ENCODE measurements at regions not wholly inside any gene's neighbourhood (a gene's known extent, or its start where the extent isn't known, plus 50 kb on each side); places are given as distances from the start of the nearest gene placed in this dataset.

DNA sequence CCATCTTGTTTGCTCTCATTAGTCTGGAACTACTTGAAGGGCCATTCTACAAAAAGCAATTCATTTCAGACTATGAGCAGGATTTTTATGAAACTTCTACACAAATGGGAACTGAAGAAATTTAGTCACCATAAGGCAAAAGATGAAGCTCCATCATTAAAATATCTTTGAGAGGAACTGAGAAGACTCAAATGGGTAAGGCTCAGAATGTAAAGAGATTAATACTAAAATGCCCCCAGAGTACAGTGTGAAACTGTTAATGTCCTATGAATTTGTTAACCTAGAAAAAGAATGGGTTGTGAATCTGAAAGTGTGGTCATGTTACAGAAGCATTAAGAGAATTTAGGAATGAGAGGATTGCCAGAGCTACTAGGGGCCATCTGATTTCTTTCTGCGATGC lies 77.9 kb upstream of the SLC7A11 start:
- H3K27ac ChIP-seq (ENCODE audit: low read length): no peak overlapping the region
- no peaks in the 10 kb centered on the region for H3F3A ChIP-seq (ENCODE audit: insufficient read depth, low read length)
- H3K27me3 ChIP-seq (replicated peaks; ENCODE audit: insufficient read depth, low read length): no peaks in the 10 kb centered on the region
- no peaks in the 10 kb centered on the region for H3K9me3 ChIP-seq (replicated peaks; ENCODE audit: insufficient read depth, low read length)
- no peak for DNase-seq
- H3K79me2 ChIP-seq (ENCODE audit: low read length): no peaks in the 10 kb centered on the region
- H4K20me1 ChIP-seq (ENCODE audit: insufficient read depth, low read length): no peaks in the 10 kb centered on the region
- H3K4me2 ChIP-seq (ENCODE audit: low read depth, low read length): no peak overlapping the region
- H3K4me1 ChIP-seq (ENCODE audit: low read length): no peaks in the 10 kb centered on the region
- TF ChIP-seq EZH2 (optimal IDR thresholded peaks at IDR 0.05; ENCODE audit: low read depth, low read length) (no peak), EZH2phosphoT487 (IDR thresholded peaks at IDR 0.05; ENCODE audit: low read length) (no peak)
- TF ChIP-seq, protein P1, sequence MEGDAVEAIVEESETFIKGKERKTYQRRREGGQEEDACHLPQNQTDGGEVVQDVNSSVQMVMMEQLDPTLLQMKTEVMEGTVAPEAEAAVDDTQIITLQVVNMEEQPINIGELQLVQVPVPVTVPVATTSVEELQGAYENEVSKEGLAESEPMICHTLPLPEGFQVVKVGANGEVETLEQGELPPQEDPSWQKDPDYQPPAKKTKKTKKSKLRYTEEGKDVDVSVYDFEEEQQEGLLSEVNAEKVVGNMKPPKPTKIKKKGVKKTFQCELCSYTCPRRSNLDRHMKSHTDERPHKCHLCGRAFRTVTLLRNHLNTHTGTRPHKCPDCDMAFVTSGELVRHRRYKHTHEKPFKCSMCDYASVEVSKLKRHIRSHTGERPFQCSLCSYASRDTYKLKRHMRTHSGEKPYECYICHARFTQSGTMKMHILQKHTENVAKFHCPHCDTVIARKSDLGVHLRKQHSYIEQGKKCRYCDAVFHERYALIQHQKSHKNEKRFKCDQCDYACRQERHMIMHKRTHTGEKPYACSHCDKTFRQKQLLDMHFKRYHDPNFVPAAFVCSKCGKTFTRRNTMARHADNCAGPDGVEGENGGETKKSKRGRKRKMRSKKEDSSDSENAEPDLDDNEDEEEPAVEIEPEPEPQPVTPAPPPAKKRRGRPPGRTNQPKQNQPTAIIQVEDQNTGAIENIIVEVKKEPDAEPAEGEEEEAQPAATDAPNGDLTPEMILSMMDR (IDR thresholded peaks at IDR 0.05; ENCODE audit: low read length): no peak
- H2AFZ ChIP-seq (ENCODE audit: low read length): no peak overlapping the region
- no peaks in the 10 kb centered on the region for H3K36me3 ChIP-seq (replicated peaks; ENCODE audit: insufficient read depth, low read length)
- H3K4me3 ChIP-seq (ENCODE audit: low read length): no peak overlapping the region
- H3K9ac ChIP-seq (ENCODE audit: low read length): no peak overlapping the region
- no peaks in the 10 kb centered on the region for H3K9me2 ChIP-seq (replicated peaks; ENCODE audit: insufficient read depth, low read length)

DNA sequence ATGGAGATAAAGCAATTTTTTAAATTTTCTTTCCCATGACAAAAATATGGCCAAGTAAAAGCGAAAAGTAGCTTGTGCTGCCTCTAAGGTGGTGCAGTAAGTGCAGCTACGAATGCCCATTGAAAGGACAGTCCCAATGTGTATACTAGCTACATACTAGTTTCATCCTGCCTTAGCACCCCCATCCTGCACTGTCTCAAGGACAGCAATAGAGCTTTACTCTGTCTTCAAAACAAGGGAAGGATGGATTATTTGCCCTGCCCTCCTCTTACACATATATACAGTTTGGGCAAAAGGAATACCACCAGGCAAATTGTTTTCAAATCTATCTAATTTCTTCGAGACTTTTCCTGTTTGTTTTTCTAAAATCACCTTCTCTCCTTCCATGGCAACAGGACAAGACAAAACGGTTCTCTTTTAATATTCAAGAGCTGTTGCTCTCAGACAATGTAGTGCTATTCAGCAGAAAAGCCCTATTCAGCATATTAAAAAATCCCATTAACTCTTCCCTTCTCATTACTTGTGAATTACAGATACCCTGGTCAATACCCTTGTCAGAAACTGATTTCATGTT lies 75.1 kb upstream of the SLC7A11 start:
- DNase-seq: no peak
- Histone ChIP-seq H4K20me1 (ENCODE audit: insufficient read depth, low read length) (no peaks in the 10 kb centered on the region), H3K9me3 (replicated peaks; ENCODE audit: insufficient read depth, low read length) (no peaks in the 10 kb centered on the region), H3K79me2 (ENCODE audit: low read length) (no peaks in the 10 kb centered on the region), H3K27me3 (replicated peaks; ENCODE audit: insufficient read depth, low read length) (no peaks in the 10 kb centered on the region), H2AFZ (ENCODE audit: low read length) (no peak overlapping the region), H3K4me2 (ENCODE audit: low read depth, low read length) (no peak overlapping the region), H3K4me3 (ENCODE audit: low read length) (no peak overlapping the region), H3K27ac (ENCODE audit: low read length) (no peak overlapping the region), H3F3A (ENCODE audit: insufficient read depth, low read length) (no peaks in the 10 kb centered on the region), H3K9ac (ENCODE audit: low read length) (no peak overlapping the region), H3K36me3 (replicated peaks; ENCODE audit: insufficient read depth, low read length) (no peaks in the 10 kb centered on the region), H3K4me1 (ENCODE audit: low read length) (no peaks in the 10 kb centered on the region), H3K9me2 (replicated peaks; ENCODE audit: insufficient read depth, low read length) (no peaks in the 10 kb centered on the region)
- TF ChIP-seq, protein P1 (IDR thresholded peaks at IDR 0.05; ENCODE audit: low read length): no peak
- TF ChIP-seq EZH2 (optimal IDR thresholded peaks at IDR 0.05; ENCODE audit: low read depth, low read length) (no peak), EZH2phosphoT487 (IDR thresholded peaks at IDR 0.05; ENCODE audit: low read length) (no peak)

DNA sequence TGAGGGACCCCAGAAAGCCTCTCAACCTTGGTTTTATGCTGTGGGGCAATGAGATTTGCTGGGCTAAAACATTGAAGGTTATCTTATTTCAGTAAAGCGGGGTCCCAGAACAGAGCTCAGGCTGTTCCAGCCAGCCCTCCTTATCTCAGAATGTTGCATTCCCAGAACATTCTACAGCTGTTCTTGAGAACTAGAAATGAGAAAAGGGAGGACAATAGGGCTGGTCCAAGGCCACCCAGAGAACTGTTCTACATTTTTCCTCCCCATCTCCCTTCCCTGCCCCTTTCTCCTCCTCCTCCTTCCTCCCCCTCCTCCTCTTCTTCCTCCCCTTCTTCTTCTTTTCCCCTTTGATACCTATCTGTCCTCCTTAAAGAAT lies 70.4 kb upstream of the SLC7A11 start:
- no peak overlapping the region for H3K9ac ChIP-seq (ENCODE audit: low read length)
- no peak for DNase-seq
- H3K79me2 ChIP-seq (ENCODE audit: low read length): no peaks in the 10 kb centered on the region
- no peak overlapping the region for H3K4me2 ChIP-seq (ENCODE audit: low read depth, low read length)
- TF ChIP-seq, protein P1 (IDR thresholded peaks at IDR 0.05; ENCODE audit: low read length): no peak
- TF ChIP-seq EZH2phosphoT487 (IDR thresholded peaks at IDR 0.05; ENCODE audit: low read length): no peak
- TF ChIP-seq EZH2 (optimal IDR thresholded peaks at IDR 0.05; ENCODE audit: low read depth, low read length): no peak
- H4K20me1 ChIP-seq (ENCODE audit: insufficient read depth, low read length): no peaks in the 10 kb centered on the region
- no peaks in the 10 kb centered on the region for H3K27me3 ChIP-seq (replicated peaks; ENCODE audit: insufficient read depth, low read length)
- no peak overlapping the region for H3K27ac ChIP-seq (ENCODE audit: low read length)
- no peaks in the 10 kb centered on the region for H3K9me3 ChIP-seq (replicated peaks; ENCODE audit: insufficient read depth, low read length)
- H2AFZ ChIP-seq (ENCODE audit: low read length): no peak overlapping the region
- no peaks in the 10 kb centered on the region for H3K36me3 ChIP-seq (replicated peaks; ENCODE audit: insufficient read depth, low read length)
- H3K9me2 ChIP-seq (replicated peaks; ENCODE audit: insufficient read depth, low read length): no peaks in the 10 kb centered on the region
- no peak overlapping the region for H3K4me3 ChIP-seq (ENCODE audit: low read length)
- H3F3A ChIP-seq (ENCODE audit: insufficient read depth, low read length): no peaks in the 10 kb centered on the region
- no peaks in the 10 kb centered on the region for H3K4me1 ChIP-seq (ENCODE audit: low read length)
